ENCODE measurements at regions not wholly inside any gene's neighbourhood (a gene's known extent, or its start where the extent isn't known, plus 50 kb on each side); places are given as distances from the start of the nearest gene placed in this dataset.

GRCh38 chr1:173267453-173267945 is 60.4 kb upstream of the TNFSF4 start:
- intact Hi-C loops (cut with micrococcal nuclease), result loop anchor here (10.0 kb wide), 1 partner anchor 807 kb away; no protein-coding TSS in a partner anchor
- Mint-ChIP-seq H3K27me3 (ENCODE audit: insufficient read depth, unreplicated experiment) (no peaks in the 10 kb centered on the region), H3K36me3 (ENCODE audit: insufficient read depth, unreplicated experiment) (no peaks in the 10 kb centered on the region), H3K27ac (ENCODE audit: low read depth, unreplicated experiment) (peak overlapping the region; percentile 8), H3K4me1 (ENCODE audit: insufficient read depth, unreplicated experiment) (peaks cover 32% of the 10 kb centered on the region), H3K9me3 (ENCODE audit: unreplicated experiment) (no peaks in the 10 kb centered on the region), H3K4me3 (ENCODE audit: unreplicated experiment) (no peak overlapping the region)
- no TSS peak for BruUV-seq (replicated peaks)
- peak; percentile 17 for DNase-seq (ENCODE audit: unreplicated experiment)
- TF ChIP-seq CTCF (IDR thresholded peaks at IDR 0.05; ENCODE audit: unreplicated experiment), result no peak
- CTCF ChIA-PET, result interaction anchor here (0.6 to 1.8 kb wide), 6 partner anchors 9 to 738 kb away, joined by 3 to 9 read pairs (median 3); no protein-coding TSS in a partner anchor
- POLR2A ChIA-PET, result no interaction called here

- Mint-ChIP-seq H3K27me3 (ENCODE audit: insufficient read depth, unreplicated experiment) (no peaks in the 10 kb centered on the region), H3K9me3 (ENCODE audit: unreplicated experiment) (no peaks in the 10 kb centered on the region), H3K4me1 (ENCODE audit: insufficient read depth, unreplicated experiment) (peaks cover 32% of the 10 kb centered on the region), H3K4me3 (ENCODE audit: unreplicated experiment) (no peak overlapping the region), H3K27ac (ENCODE audit: low read depth, unreplicated experiment) (no peak overlapping the region), H3K36me3 (ENCODE audit: insufficient read depth, unreplicated experiment) (no peaks in the 10 kb centered on the region)
- intact Hi-C loops (cut with micrococcal nuclease), result loop anchor here (10.0 kb wide), 1 partner anchor 807 kb away; no protein-coding TSS in a partner anchor
- no peak for TF ChIP-seq CTCF (IDR thresholded peaks at IDR 0.05; ENCODE audit: unreplicated experiment)
- ChIA-PET POLR2A (no interaction called here), CTCF (interaction anchor here (0.9 to 1.4 kb wide), 4 partner anchors 10 to 16 kb away, joined by 3 to 5 read pairs (median 4); no protein-coding TSS in a partner anchor)
- no TSS peak for BruUV-seq (replicated peaks)
- DNase-seq (ENCODE audit: unreplicated experiment), result no peak
Measured at GRCh38 chr1:173268261-173268660, 61.1 kb upstream of the TNFSF4 start.

- Mint-ChIP-seq H3K27ac (ENCODE audit: low read depth, unreplicated experiment) (no peak overlapping the region), H3K36me3 (ENCODE audit: insufficient read depth, unreplicated experiment) (no peaks in the 10 kb centered on the region), H3K27me3 (ENCODE audit: insufficient read depth, unreplicated experiment) (no peaks in the 10 kb centered on the region), H3K9me3 (ENCODE audit: unreplicated experiment) (no peaks in the 10 kb centered on the region), H3K4me1 (ENCODE audit: insufficient read depth, unreplicated experiment) (peaks cover 32% of the 10 kb centered on the region), H3K4me3 (ENCODE audit: unreplicated experiment) (no peak overlapping the region)
- intact Hi-C loops (cut with micrococcal nuclease), result loop anchor here (10.0 kb wide), 1 partner anchor 806 kb away; no protein-coding TSS in a partner anchor
- BruUV-seq (replicated peaks), result no TSS peak
- POLR2A ChIA-PET, result interaction anchor here (0.6 kb wide), 1 partner anchor 1358 kb away, joined by 3 read pairs; no protein-coding TSS in a partner anchor
- TF ChIP-seq CTCF (IDR thresholded peaks at IDR 0.05; ENCODE audit: unreplicated experiment), result no peak
- no peak for DNase-seq (ENCODE audit: unreplicated experiment)
- CTCF ChIA-PET, result interaction anchor here (1.0 to 1.4 kb wide), 2 partner anchors 10 to 13 kb away, joined by 4 to 5 read pairs; no protein-coding TSS in a partner anchor
Measured at GRCh38 chr1:173268786-173269277, 61.7 kb upstream of the TNFSF4 start.

- peak; percentile 95 for DNase-seq (ENCODE audit: unreplicated experiment)
- CTCF ChIA-PET, result interaction anchor here (1.1 to 1.4 kb wide), 2 partner anchors 14 to 15 kb away, joined by 4 to 5 read pairs; no protein-coding TSS in a partner anchor
- Mint-ChIP-seq H3K4me3 (ENCODE audit: unreplicated experiment) (no peak overlapping the region), H3K4me1 (ENCODE audit: insufficient read depth, unreplicated experiment) (peaks cover 32% of the 10 kb centered on the region), H3K36me3 (ENCODE audit: insufficient read depth, unreplicated experiment) (no peaks in the 10 kb centered on the region), H3K9me3 (ENCODE audit: unreplicated experiment) (no peaks in the 10 kb centered on the region), H3K27ac (ENCODE audit: low read depth, unreplicated experiment) (peak overlapping the region; percentile 71), H3K27me3 (ENCODE audit: insufficient read depth, unreplicated experiment) (no peaks in the 10 kb centered on the region)
- POLR2A ChIA-PET, result interaction anchor here (0.6 kb wide), 1 partner anchor 1359 kb away, joined by 3 read pairs; no protein-coding TSS in a partner anchor
- intact Hi-C loops (cut with micrococcal nuclease), result loop anchor here (10.0 kb wide), 1 partner anchor 805 kb away; no protein-coding TSS in a partner anchor
- BruUV-seq (replicated peaks), result no TSS peak
- no peak for TF ChIP-seq CTCF (IDR thresholded peaks at IDR 0.05; ENCODE audit: unreplicated experiment)
Measured at GRCh38 chr1:173269490-173270230, 62.5 kb upstream of the TNFSF4 start.

Data from MCF 10A (cell line).